GM12873 (cell line): ENCODE measurements at regions not wholly inside any gene's neighbourhood (a gene's known extent, or its start where the extent isn't known, plus 50 kb on each side); places are given as distances from the start of the nearest gene placed in this dataset.

Experiments
- CTCF ChIP-seq: IDR thresholded peaks from 2 replicates; pipeline ENCODE4 v1.5.1; 2012; ENCODE audit warnings: low read depth, mild to moderate bottlenecking, moderate library complexity, low read length, control low read depth; ENCODE audit not compliant: insufficient read depth; ENCODE audit errors: missing control alignments

- TF ChIP-seq CTCF = no peak
Measured at GRCh38 chr2:8121826-8122513, 559.9 kb upstream of the ID2 start.

- no peak for TF ChIP-seq CTCF
Measured at GRCh38 chr2:8122520-8122919, 559.3 kb upstream of the ID2 start.

DNA sequence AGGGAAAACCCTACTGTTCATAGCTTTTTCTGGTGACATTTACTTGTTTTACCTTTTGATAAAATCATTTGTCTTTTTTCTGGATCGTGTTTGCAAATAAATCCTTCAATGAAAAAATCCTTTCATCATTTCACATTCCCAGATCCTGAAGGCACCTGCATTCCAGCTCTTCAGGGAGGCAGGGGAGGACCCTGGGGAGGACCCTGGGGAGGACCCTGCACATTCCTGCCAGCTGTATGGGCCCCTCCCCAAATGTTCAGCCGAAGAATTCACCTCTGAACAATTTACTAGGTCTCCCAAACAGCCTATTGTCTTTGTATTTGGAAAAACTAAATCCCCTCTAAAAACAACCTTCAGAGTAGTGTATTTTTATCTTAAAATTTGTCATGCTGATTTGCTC is 558.4 kb upstream of the ID2 start:
- TF ChIP-seq CTCF = no peak

DNA sequence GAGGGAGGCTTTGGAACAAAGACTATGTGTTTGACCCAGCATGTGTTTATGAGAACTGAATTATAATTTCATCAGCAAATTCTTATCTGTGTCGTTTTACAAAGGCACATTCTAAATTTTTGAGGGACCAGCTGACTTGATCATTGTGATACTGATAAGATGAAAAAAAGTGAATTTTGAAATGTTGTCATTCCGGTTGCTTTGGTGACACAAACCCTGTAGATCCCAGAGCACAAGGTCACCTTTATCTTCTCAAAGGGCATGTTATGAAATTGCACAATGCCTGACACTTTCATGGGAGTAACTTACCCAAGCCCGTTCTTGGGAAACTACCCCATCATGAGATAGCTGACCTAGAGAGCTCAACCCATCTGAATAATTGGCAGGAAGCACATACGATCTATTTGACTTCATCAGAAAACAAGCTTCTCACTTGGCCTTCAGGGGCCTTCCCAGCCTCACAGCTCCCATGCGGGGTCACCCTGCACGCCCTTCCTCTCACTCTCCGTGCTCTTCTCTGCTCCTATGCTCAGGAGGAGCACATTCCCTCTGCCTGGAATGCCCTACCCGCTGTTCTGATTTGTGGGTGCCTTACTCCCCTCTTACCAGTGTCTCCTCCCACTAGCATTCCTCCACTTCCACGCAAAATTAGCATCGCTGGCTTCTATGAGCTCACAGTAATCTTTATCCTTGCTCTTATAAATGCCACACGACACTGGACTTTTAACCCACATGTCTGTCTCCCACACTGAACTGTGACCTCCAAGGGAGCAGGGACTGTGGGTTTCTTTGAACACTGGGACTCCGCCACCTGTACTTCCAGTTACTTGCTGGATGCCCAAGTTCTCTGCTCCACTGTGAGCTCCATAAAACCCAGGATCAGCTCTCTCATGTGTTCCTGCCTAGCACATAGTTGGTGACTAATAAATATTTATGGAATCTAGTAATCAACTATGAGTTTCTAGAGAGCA is 555.8 kb upstream of the ID2 start:
- no peak for TF ChIP-seq CTCF

- no peak for TF ChIP-seq CTCF
Measured at GRCh38 chr2:8126783-8127182, 555.1 kb upstream of the ID2 start.

- TF ChIP-seq CTCF = no peak
Measured at GRCh38 chr2:8132351-8132831, 549.5 kb upstream of the ID2 start.

- no peak for TF ChIP-seq CTCF
Measured at GRCh38 chr2:8132879-8133278, 549.0 kb upstream of the ID2 start.
